HCT116 (cell line): ENCODE measurements at regions not wholly inside any gene's neighbourhood (a gene's known extent, or its start where the extent isn't known, plus 50 kb on each side); places are given as distances from the start of the nearest gene placed in this dataset.
"Not testable (repeated sequence)": the region's sequence is repeated elsewhere in the genome, so short reads cannot be mapped to it uniquely, and the experiment has no call there.

Experiments used
- ATAC-seq: fragments of 200-7000 bp; cut with Tn5 transposase; 2 replicates; pipeline ENCODE4 v1.9.1; 2020; ENCODE audit warnings: mild to moderate bottlenecking, moderate library complexity
- BruUV-seq: library from RNA; stranded (reverse); fragments of 400-500 nt; replicated peaks from 2 replicates; lab custom pipeline; 2021; lab: Mats Ljungman, UMichigan
- CTCF ChIA-PET: fragments of 300-600 bp; sonication (Branson Sonifier 250); formaldehyde crosslinking; loops from one replicate; lab custom pipeline; 2021; ENCODE audit warnings: antibody characterized with exemption; lab: Charles Lee
- POLR2A ChIA-PET: fragments of 300-600, 350-600 bp; sonication (Branson Sonifier 250); formaldehyde crosslinking; loops from one replicate; lab custom pipeline; 2021; ENCODE audit warnings: antibody characterized with exemption; lab: Charles Lee
- RAD21 ChIA-PET, 2 experiments: fragments of 300-600 bp; sonication (Branson Sonifier 250); formaldehyde crosslinking; loops; one replicate each; lab custom pipeline; 2023; ENCODE audit warnings: low total read pairs in 2 of 2; ENCODE audit not compliant: uncharacterized antibody in 2 of 2, unreplicated experiment in 2 of 2, low non-redundant PET in 1 of 2; lab: Charles Lee
- DNase-seq: peaks from one replicate; pipeline ENCODE4 v3.0.0-alpha.2; 2010; ENCODE audit warnings: low read depth, low spot score
- H2AFZ ChIP-seq: fragments of 200-600 bp; shearing (Covaris generic), sonication (generic); 2 replicates; pipeline ENCODE4 v1.6.1; 2017; ENCODE audit warnings: low read depth, mixed run types, mixed read lengths, antibody characterized with exemption, low read length; ENCODE audit not compliant: poor library complexity, severe bottlenecking
- H3K27ac ChIP-seq: 2 replicates; pipeline ENCODE4 v1.5.1; 2012; ENCODE audit warnings: low read depth, low read length
- H3K27me3 ChIP-seq: fragments of 200-600 bp; sonication (generic); 2 replicates; pipeline ENCODE4 v1.6.1; 2016; ENCODE audit warnings: mixed run types, low read length, mixed read lengths; ENCODE audit not compliant: insufficient read depth
- H3K36me3 ChIP-seq, 2 experiments: fragments of 200-500 bp in 1 of 2; fragments of 200-600 bp in 1 of 2; sonication (Bioruptor generic) in 1 of 2; sonication (generic) in 1 of 2; 2 replicates each; pipeline versions ENCODE4 v1.5.1 to v1.6.1; 2014 to 2016; ENCODE audit warnings: low read length in 2 of 2, inconsistent platforms in 1 of 2, mixed read lengths in 1 of 2, mixed run types in 1 of 2; ENCODE audit not compliant: insufficient read depth in 2 of 2, control insufficient read depth in 1 of 2
- H3K4me1 ChIP-seq, 2 experiments: fragments of 200-600 bp in 1 of 2; sonication (generic) in 1 of 2; 2 replicates each; pipeline versions ENCODE4 v1.5.1 to v1.6.1; 2012 to 2017; ENCODE audit warnings: low read length in 2 of 2, inconsistent platforms in 1 of 2, mild to moderate bottlenecking in 1 of 2, mixed read lengths in 1 of 2, mixed run types in 1 of 2, moderate library complexity in 1 of 2; ENCODE audit not compliant: insufficient read depth in 2 of 2, control insufficient read depth in 1 of 2
- H3K4me2 ChIP-seq: fragments of 200-600 bp; sonication (generic); 2 replicates; pipeline ENCODE4 v1.6.1; 2017; ENCODE audit warnings: mixed run types, low read length, mixed read lengths
- H3K4me3 ChIP-seq, 2 experiments: fragments of 200-600 bp in 1 of 2; sonication (generic) in 1 of 2; replicated peaks in 1 of 2; 2 replicates each; pipeline ENCODE4 v1.5.1; 2011 to 2016; ENCODE audit warnings: low read length in 2 of 2, control low read depth in 1 of 2, low read depth in 1 of 2, mild to moderate bottlenecking in 1 of 2, mixed read lengths in 1 of 2, mixed run types in 1 of 2
- H3K79me2 ChIP-seq: fragments of 200-600 bp; sonication (generic); 2 replicates; pipeline ENCODE4 v1.6.1; 2017; ENCODE audit warnings: mild to moderate bottlenecking, mixed run types, low read length, moderate library complexity, mixed read lengths; ENCODE audit not compliant: insufficient read depth
- H3K9ac ChIP-seq: fragments of 200-600 bp; sonication (generic); 2 replicates; pipeline ENCODE4 v1.6.1; 2016; ENCODE audit warnings: low read length, mixed read lengths
- H3K9me2 ChIP-seq: fragments of 200-600 bp; sonication (generic), shearing (Covaris generic); 2 replicates; pipeline ENCODE4 v1.6.1; 2017; ENCODE audit warnings: mixed run types, mild to moderate bottlenecking, moderate library complexity; ENCODE audit not compliant: insufficient read depth
- H3K9me3 ChIP-seq, 2 experiments: fragments of 200-500 bp in 1 of 2; fragments of 200-600 bp in 1 of 2; sonication (Bioruptor generic) in 1 of 2; sonication (generic) in 1 of 2; 2 replicates each; pipeline ENCODE4 v1.6.1; 2014 to 2017; ENCODE audit warnings: low read length in 2 of 2, mixed read lengths in 2 of 2, inconsistent platforms in 1 of 2, low read depth in 1 of 2, mild to moderate bottlenecking in 1 of 2, mixed run types in 1 of 2, moderate library complexity in 1 of 2; ENCODE audit not compliant: control insufficient read depth in 1 of 2, insufficient read depth in 1 of 2
- H4K20me1 ChIP-seq: fragments of 200-600 bp; sonication (generic), shearing (Covaris generic); 2 replicates; pipeline ENCODE4 v1.6.1; 2017; ENCODE audit warnings: mixed run types, mild to moderate bottlenecking, moderate library complexity; ENCODE audit not compliant: insufficient read depth
- CBX3 ChIP-seq: IDR thresholded peaks from 2 replicates; pipeline ENCODE4 v1.6.1; 2012; ENCODE audit warnings: low read depth
- ELF1 ChIP-seq: IDR thresholded peaks from 2 replicates; pipeline ENCODE4 v1.6.1; 2012; ENCODE audit warnings: low read depth, borderline replicate concordance
- EZH2 ChIP-seq: fragments of 200-600 bp; sonication (generic); IDR thresholded peaks from 2 replicates; pipeline ENCODE4 v1.6.1; 2017; ENCODE audit warnings: antibody characterized with exemption, mixed run types
- EZH2phosphoT487 ChIP-seq: fragments of 200-600 bp; IDR thresholded peaks from 2 replicates; pipeline ENCODE4 v1.6.1; 2018; ENCODE audit warnings: antibody characterized with exemption, borderline replicate concordance
- POLR2A ChIP-seq: IDR thresholded peaks from 2 replicates; pipeline ENCODE4 v1.7.0; 2011; ENCODE audit warnings: borderline replicate concordance; ENCODE audit not compliant: insufficient read depth, insufficient read length; ENCODE audit errors: extremely low read depth
- RAD21 ChIP-seq: IDR thresholded peaks from 2 replicates; pipeline ENCODE4 v1.6.1; 2012; ENCODE audit warnings: low read depth, mild to moderate bottlenecking
- SRF ChIP-seq: IDR thresholded peaks from 2 replicates; pipeline ENCODE4 v1.6.1; 2012; ENCODE audit warnings: low read depth
- intact Hi-C: fragments of 100-400 bp; cut with micrococcal nuclease; formaldehyde crosslinking; loops from 2 replicates; pipeline ENCODE4 v1.10.0; 2022
- TF ChIP-seq, protein P1 (sequence below): IDR thresholded peaks from 2 replicates; pipeline ENCODE4 v1.6.1; 2012

DNA sequence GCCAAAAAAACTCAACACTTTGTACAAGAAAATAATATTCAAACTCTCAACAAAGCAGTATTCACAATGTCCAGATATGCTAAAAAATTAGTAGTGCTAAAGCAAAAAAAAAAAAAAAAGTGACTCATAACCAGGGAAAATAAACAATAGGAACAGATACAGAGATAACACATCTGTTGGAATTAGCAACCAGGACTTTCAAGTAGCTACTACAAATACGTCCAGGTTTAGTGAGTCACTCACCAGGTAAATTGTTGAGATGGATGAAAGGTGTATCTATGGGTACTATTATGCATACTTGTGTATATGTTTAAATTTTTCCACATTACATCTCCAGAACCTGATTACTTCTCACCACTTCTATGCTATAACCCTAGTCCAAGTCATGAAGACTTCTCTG, 144.8 kb upstream of the SLC35F3 start (continued):
- TF ChIP-seq, protein P1, sequence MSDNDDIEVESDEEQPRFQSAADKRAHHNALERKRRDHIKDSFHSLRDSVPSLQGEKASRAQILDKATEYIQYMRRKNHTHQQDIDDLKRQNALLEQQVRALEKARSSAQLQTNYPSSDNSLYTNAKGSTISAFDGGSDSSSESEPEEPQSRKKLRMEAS, result no peak

DNA sequence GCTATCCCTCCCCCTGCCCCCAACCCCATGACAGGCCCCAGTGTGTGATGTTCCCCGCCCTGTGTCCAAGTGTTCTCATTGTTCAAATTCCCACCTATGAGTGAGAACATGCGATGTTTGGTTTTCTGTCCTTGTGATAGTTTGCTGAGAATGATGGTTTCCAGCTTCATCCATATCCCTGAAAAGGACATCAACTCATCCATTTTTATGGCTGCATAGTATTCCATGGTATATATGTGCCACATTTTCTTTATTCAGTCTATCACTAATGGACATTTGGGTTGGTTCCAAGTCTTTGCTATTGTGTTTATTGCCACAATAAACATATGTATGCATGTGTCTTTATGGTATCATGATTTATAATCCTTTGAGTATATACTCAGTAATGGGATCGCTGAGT, 140.2 kb upstream of the SLC35F3 start:
- H3K9me2 ChIP-seq, RAD21 ChIA-PET, ATAC-seq, intact Hi-C loops, H3K27ac ChIP-seq, H3K27me3 ChIP-seq, H3K4me3 ChIP-seq, CTCF ChIA-PET, H3K9me3 ChIP-seq, BruUV-seq, H2AFZ ChIP-seq, H3K4me1 ChIP-seq, H3K36me3 ChIP-seq, H3K79me2 ChIP-seq, H4K20me1 ChIP-seq, DNase-seq, H3K9ac ChIP-seq, POLR2A ChIA-PET, H3K4me2 ChIP-seq: not testable (repeated sequence)

DNA sequence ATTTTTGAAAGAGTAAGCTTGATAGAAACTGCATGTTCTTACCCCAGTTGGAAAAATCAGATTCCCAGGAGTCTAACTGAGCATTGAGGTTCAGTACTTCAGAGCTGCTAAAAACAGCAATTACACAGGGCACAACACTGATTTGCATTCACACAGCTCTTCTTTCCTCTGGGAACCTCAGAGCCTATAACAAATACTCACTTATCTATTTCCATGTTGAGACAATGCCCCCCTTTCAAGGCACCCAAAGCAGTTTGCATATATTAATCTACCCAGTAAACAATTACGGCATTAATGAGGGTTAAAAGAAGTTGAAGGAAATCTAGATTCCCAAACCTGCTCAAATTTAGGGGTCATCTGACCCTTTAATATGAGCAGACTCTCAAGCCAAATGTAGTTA, 126.9 kb upstream of the SLC35F3 start:
- Histone ChIP-seq H3K4me3 (no peak overlapping the region), H2AFZ (no peak overlapping the region), H3K9me2 (no peaks in the 10 kb centered on the region), H3K4me2 (no peak overlapping the region), H3K9me3 (peaks cover 0 to 8% of the 10 kb centered on the region in 2 experiments; a peak in 2 of 4 replicates), H3K27me3 (no peaks in the 10 kb centered on the region), H4K20me1 (no peaks in the 10 kb centered on the region), H3K79me2 (no peaks in the 10 kb centered on the region), H3K4me1 (no peaks in the 10 kb centered on the region), H3K36me3 (no peaks in the 10 kb centered on the region), H3K9ac (no peak overlapping the region), H3K27ac (no peak overlapping the region)
- TF ChIP-seq ELF1 (no peak), CBX3 (no peak), POLR2A (no peak), EZH2 (no peak), EZH2phosphoT487 (no peak), SRF (no peak), RAD21 (no peak)
- TF ChIP-seq, protein P1, result no peak
- ChIA-PET POLR2A (no interaction called here), RAD21 (no interaction called here), CTCF (no interaction called here)
- BruUV-seq, result no TSS peak
- DNase-seq (no peak), ATAC-seq (no peak)
- intact Hi-C loops, result no loop called here
